COLO829 (cell line): ENCODE measurements at regions not wholly inside any gene's neighbourhood (a gene's known extent, or its start where the extent isn't known, plus 50 kb on each side); places are given as distances from the start of the nearest gene placed in this dataset.
A peak's percentile ranks its signal among the peaks of the same experiment; 100 is the strongest.
"Not testable (repeated sequence)": the region's sequence is repeated elsewhere in the genome, so short reads cannot be mapped to it uniquely, and the experiment has no call there.

Experiments
- DNase-seq: peaks from one replicate; pipeline ENCODE4 v3.0.0; 2012; ENCODE audit warnings: low spot score

DNA sequence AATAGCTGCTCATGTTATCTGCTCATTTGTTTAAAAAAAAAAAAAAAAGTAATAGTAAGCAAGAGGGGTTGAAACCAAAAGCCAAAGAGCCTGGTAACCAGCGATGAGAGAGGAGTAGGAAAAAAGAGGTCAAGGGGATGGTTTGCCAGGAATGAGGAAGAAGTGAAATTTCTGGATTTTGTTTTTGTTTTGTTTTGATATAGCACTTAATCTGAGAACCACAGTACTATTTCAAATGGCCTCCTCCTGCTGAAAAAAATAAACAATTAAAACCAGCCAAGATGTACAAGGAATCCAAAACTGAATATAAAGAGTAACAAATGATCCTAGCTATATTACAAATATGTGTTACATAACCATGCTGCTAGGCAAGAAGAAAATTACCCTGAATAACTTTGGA lies 213.1 kb downstream of the FGFR2 start:
- DNase-seq = no peak

DNA sequence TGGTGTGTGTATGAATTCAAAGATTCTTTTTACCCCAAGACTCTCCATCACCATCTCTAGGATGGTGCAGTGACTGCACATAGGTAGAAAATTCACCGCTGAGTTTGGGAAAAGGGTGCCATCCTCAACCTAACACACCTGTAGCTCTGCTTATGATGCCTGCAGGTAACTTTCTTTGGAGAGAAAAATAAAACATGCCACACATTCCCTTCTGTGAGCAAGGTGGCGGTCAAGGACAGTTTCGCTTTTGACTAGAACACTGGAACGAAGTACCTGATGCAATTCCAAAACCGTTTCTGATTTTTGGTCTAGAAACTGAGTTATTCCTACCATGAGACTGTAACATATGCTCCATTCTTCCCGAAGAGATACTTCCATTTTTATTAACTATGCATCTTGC lies 205.6 kb downstream of the FGFR2 start:
- no peak for DNase-seq

DNA sequence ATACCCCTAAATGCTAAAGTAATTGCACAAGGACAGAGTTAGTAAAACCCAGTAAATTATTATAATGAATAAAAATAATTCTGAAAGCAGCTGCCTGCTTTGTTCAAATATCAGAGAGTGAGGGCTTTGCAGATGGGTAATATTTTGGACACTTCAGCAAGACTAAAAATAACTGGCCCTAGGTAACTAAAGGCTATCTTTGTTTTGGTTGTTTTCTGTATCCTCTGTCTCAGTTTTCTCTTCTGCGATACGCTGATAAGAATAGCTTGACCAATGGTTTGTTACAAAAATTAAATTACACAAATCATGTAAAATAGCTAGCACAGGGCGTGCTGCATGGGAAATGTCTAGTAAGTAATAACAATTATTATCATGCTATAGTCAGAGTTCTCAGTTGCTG lies 204.7 kb downstream of the FGFR2 start:
- no peak for DNase-seq

DNA sequence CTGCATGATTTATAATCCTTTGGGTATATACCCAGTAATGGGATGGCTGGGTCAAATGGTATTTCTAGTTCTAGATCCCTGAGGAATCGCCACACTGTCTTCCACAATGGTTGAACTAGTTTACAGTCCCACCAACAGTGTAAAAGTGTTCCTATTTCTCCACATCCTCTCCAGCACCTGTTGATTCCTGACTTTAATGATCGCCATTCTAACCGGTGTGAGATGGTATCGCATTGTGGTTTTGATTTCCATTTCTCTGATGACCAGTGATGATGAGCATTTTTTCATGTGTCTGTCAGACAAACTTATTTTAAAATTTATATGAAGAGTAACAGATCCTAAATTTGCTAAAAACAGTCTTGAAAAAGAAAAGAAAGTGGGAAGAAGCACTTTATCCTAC lies 197.7 kb downstream of the FGFR2 start:
- not testable (repeated sequence) for DNase-seq

DNA sequence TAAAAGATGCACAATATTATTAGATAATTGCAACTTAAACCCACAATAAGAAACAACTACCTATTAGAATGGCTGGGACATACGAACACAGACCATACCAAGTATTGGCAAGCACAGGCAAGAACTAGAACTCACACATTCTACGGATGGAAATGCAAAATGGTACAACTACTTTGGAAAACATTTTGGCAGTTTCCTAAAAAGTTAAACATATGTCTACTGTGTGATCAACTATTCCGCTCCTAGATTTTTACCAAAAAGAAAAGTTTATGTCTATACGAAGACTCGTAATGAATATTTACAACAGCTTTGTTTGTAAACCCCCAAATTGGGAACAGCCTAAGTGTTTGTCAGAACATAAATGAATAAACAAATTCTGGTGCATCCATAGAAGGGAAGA lies 194.7 kb downstream of the FGFR2 start:
- no peak for DNase-seq

DNA sequence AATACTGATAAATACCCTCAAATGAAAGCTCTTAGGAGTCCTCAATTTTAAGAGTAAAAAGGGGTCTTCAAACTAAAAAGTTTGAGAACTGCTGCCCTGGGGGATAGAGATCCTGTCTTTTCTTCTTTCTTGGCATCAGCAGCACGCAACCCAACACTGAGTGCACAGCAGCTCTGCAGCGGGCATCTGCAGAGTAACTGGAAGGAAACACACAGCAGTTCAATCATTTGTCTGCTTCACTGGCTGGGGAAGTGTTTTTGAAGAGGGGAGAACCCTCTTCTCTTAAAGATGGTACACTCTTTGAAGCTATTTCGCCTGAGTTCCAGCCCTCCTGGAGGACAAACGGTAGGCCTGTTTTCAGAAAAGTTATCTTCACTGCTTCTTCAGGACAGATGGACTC lies 193.6 kb downstream of the FGFR2 start:
- DNase-seq = no peak

DNA sequence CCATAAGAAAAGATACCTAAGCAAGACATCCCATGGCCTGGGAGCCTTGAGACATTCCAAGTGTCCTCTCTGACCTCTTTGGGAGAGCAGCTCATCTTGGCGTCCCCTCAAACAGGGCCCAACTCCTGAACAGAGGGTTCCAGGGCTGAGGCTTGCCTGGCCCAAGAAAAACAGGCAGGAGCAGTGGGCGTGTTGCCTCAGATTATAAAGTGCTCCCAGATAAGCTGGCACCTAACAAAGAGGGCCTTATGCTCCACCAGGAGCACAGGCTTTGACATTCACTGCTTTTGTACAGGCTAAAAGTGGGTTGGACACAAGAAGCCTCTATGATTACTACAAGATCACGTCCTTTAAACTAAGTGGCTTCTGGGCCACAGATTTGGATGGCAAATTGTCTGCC lies 193.1 kb downstream of the FGFR2 start:
- peak; percentile 4 for DNase-seq

DNA sequence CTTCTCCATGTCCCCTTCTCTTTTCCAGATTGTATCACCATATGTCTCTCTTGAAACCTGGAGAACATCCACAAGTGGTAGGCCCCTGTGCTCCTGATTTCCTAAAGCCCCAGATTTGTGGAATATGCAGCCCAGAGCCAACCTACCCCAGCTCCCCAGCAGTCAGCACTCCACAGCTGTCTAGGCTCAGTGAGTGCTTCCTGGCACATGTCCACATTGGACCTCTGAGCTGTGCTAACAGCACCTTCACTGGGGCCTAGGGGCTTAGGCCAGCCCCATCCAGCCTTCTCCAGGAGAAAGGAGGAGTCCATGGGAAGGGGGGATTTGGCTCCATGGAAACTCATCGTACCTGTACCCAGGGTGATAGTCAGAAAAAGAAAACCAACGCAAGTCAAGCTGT lies 192.7 kb downstream of the FGFR2 start:
- no peak for DNase-seq

DNA sequence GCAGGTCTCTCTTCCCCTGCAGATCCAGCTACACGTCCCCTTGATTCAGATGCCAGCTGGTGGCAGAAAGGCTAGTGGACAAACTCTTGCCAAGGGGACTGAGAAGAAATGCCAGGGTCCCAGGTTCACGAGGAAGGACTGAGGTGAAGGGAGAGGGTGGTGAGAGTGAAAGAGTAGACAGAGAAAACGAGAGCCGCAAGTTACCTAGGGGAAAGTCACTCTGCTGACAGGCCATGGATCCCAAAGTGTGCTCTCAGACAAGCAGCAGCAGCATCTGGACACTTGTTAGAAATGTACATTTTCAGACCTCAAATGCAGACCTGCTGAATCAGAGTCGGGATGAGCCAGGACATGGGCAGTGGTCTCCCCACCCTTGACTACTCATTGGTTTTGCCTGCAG lies 192.3 kb downstream of the FGFR2 start:
- no peak for DNase-seq

DNA sequence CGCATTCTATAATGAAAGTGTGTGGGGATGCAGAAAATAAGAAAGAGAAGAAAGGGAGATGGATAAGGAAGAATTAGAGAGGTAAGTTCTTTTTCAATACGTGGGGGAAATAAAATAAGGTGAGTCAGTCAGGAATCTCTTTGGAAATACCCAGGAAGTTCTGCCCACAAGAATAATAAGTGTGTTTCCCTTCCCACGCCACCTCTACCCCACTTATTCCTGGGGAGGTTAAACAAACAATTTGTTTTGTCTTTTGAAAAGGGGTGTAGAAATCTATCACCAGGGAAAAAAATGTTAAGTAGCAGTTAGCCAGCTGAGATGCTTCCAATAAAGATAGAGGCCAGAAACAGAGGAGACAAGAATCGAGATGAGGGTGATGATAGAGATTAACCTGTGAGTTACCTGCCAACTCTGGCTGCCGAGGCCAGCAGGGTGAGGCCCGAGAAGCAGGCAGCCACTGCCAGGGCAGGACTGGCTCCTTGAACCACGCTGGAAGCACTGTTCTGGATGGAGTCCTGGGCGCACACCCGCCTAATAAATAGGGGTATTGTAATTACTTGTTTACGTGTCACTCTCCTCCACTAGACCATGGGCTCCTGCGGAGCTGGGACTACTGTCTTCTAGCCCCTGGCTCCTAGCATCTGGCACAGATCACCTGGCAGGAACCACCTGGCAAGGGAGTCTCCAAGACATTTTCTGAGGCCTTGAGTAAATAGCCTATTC lies 191.3 kb downstream of the FGFR2 start:
- DNase-seq = no peak

DNA sequence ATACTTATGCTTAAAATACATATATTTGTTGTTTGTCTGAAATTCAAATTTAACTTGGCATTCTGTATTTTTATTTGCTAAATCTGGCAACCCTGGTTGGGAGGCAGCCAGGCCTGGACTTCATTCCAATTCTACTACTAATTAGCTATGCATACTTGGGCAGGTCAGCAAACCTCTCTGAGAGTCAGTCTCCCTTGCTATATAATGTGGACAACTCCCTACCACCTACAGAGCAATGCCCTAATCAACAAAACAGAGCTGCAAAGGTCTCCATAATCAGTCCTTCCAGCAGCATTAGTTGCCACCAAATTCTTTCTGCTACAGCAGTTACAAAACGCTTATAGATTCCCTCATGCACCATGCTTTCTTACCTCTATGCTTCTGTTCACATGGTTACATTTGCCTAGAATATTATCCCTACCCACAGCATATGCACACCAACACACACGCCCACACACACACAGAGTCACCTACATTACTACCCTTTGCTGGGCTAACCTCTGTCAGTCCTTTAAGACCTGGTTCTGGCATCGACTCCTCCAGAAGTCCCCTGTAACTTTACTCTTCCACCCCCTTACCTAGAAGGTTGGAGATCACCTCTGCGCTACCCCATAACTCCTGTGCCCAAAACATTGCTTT lies 188.7 kb downstream of the FGFR2 start:
- DNase-seq = no peak

DNA sequence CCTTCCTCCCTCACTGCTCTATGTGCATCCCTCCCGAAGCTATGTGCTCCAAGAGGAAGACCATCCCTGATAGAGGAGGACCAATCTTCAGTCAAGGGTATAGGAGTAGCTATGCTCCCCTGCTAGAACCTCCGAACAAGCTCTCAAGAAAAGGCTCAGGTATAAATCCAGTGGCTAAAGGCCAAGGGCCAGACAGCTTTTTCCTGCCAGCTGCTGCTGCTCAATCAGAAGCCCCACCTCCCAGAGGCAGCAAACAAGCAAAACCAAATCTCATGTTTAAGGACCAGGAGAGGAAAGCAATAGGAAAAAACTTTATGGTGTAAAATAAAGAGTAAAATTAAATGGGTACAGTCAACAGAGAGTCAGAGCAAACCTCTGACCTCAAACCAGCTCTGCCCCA lies 187.2 kb downstream of the FGFR2 start:
- no peak for DNase-seq

DNA sequence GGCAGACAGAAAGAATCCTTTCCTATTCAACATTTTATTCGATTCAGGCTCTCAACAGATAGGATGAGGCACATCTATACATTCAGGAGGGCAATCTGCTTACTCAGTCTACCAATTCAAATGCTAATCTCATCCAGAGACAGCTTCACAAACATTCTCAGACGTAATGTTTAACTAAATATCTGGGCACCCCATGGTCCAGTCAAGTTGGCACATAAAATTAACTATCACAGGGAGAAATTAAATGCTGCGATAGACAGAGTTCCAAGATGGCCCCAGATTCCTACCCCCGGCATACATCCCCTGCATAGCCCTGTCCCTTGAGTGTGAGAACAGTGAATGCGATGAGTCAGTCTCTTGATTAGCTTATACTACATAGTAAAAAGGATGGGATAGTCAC lies 184.3 kb downstream of the FGFR2 start:
- no peak for DNase-seq

DNA sequence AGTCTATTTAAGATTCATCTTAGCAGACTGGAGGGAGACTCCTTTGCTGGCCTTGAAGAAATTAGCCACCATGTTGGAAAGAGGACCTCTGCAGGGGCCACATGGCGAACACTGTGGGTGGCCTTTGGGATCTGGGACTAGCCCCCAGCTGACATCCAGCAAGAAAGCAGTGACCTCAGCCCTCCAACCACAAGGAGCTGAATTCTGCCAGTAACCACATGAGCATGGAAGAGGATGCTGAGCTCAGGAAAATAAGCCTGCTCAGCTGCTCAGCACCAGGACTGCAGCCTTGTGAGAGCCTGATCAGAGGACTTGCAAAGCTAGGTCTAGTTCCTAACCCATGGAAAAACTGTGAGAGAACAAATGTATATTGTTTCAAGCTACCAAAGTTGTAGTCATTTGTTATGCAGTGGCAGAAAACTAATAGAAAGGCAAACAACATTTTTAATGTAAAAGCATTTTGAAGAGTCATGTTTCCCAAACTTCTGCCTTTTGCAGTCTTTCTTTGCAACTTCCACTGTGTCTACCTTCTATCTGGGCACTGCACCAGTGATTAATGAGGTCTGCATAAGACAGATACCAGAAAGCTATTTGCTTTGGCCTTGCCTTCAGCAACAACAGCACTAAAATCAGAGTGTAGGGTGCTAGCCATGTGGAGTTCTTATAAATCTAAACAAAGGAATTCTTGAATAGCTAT lies 183.7 kb downstream of the FGFR2 start:
- no peak for DNase-seq

DNA sequence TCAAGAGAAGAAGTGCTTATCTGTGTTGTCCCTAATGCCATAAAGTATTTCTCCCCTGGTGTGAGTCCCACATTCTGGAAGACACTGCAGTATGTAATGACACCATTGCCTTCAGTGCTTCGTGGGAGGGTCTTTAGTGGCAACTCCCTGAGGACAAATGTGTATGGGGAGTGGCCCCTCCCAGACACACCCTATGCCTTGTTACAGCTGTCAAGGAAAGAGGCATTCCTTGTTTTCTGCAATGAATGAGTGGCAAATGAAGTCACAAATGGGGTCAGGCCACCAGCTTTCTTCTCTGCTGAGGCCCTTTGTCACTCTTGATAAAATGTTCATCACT lies 183.2 kb downstream of the FGFR2 start:
- no peak for DNase-seq

DNA sequence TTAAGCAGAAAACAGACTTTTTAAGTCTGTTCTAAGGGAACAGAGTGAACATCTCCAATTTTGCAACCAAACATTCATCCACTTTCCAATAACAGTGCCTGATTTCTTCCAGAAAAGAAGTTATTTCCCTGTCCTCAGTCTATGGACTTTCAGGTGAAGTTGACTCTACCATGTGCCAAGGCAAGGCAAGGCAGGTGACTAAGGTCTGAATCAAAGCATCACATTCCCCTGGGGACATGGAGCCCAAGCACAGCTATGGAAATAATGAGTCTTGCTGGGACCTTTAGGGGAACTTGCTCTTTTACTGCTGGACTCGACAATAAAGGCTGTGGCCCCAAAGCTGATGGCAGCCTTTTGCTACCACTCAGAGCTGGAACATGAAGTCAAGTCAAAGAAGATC lies 182.2 kb downstream of the FGFR2 start:
- no peak for DNase-seq

DNA sequence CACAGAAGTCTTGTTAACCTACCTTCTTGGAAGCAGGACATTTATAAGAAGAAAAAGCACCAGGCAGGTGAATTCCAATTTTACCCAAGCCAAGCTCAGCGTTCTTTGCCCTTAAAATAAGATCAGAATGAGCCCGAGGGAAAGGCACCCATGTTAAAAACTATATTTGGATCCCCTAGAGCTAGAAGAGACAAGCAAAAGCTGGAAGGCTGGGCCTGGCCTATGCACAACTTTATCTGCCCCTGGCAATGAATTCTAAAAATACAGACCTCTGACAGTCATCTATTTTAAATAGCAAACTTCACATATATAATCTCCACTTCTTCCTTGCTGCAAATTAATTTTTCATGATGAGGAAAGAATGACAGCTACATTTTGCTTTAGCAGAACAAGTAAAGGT lies 180.9 kb downstream of the FGFR2 start:
- no peak for DNase-seq

DNA sequence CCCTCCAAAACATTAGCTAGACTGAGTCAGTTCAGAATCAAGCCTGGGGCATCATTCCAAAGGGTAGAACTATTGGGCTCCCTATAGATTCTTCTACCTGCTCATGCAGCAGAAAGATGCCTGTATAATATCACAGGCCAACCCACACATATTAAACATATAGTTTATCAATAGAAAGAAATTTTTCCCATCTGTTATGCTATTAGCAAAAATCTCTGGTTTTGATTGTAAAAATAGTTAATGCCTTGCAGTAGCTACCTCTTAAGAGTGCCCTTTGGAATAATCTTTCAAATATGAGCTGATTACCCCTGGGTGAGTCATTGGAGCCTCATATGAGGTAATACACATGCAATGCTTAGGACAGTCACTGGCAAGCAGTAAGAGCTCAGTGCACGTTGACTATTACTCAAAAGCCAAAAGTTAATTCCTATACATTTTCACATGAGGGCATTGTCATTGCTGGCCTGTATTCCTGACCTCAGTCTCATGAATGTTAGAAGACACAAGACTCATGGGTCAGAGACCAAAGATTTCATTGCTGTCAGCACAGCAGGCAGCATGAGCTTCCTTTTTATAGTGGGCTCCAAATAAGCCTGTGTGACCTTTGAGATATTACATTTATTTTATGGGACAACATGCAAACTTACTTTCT lies 180.0 kb downstream of the FGFR2 start:
- no peak for DNase-seq

DNA sequence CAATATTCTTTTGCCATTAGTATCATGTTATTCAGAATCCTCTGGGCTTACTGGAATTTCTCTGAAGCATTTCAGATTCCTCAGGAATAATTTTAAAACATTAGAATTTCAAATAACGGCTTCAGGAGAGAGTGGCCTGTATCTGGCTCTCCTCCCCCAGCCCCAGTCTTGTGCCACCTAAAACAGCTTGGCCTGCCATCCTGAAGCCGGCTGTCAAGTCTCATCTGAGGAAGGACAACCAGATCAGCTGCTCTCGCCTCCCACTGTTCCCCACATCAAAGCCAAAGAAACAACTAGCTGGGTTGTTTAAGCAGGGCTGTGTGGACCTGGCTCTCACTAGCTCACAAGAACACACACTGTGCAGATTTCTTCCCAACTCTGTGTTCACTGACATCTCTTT lies 178.2 kb downstream of the FGFR2 start:
- DNase-seq = no peak

DNA sequence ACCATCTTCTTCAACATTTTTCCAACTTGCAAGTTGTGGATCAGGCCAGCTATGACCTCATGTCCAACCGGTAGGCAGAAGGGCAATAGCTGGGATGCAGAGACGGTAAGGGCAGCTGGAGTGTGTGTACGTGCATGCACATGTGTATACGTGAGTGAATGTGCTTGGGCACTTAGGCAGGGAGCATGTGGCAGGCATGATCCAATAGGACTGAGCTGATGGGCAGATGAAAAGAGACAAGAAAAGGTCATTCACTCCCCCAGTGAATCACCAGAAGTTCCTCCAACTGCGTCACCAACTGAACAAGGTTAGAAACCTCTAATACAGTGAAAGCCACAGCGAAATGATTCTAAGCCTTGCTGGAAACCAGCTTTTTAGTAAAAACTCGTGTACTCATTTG lies 176.1 kb downstream of the FGFR2 start:
- DNase-seq = no peak

DNA sequence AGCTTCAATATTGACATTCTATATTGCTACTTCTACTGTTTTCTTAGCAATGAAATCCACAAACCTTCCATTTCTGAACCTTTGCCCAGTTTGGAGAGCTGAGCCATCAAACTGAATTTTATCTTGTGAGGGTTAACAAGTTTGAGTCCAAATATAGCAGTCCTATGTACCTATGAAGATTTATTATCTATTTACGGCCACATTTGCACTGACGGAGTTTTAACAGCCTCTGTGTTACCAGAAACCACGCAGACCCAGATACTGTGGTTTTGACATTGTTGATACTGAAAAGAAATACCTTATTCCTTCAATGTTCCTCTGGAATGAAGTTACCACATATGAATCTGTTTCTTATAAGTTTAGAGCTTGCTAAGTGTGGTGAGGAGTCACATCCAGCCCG lies 172.6 kb downstream of the FGFR2 start:
- no peak for DNase-seq

DNA sequence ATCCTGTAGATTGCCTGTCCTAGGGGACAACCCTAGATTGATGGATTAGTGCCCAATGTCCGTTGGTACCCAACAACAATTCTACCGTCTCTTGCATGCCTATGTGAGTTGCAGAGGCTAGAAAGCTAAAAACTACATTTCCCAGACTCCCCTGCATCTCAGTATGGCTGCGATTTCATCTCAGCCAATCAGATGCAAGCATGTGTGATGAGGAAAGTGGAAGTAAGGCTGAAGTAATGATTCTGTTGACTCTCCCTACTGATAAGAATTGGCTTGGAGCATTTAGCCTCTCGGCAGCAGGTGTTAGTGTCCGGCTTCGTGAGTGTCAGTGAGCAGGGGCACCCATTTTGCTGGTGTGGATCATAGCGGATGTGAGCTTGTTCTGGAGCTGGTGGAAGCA lies 171.9 kb downstream of the FGFR2 start:
- no peak for DNase-seq
